ENCODE measurements at regions not wholly inside any gene's neighbourhood (a gene's known extent, or its start where the extent isn't known, plus 50 kb on each side); places are given as distances from the start of the nearest gene placed in this dataset.

DNA sequence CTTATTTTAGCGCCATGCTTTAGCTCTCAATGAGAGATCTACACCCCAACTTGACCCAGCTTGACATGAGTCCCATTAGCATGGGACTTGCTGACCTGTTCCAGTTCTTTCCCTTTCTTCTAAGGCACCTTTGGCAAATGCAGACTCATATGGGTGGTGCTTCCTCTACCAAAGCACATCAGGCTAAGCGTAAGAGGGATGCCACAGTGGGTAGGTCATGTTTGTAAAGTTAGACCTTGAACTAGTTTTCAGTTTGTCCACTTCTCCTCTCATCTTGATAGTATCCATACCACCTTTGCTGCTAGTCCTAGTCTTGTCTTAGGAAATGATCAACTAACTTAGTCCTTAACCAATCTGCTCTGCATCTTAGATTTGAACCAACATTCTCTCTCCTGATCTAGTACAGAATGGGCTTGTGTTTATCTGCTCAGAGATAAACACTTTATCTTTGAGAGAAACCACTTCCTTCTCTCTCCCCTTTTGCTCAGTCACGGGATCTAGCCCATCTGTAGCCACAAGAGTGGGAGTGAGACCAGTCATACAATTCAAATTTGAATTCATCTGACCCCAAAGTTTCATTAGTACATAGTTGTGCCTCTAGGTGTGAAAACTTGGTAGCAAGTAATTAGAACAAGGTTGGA lies 72.1 kb upstream of the CD44 start:
- TF ChIP-seq, protein P1, sequence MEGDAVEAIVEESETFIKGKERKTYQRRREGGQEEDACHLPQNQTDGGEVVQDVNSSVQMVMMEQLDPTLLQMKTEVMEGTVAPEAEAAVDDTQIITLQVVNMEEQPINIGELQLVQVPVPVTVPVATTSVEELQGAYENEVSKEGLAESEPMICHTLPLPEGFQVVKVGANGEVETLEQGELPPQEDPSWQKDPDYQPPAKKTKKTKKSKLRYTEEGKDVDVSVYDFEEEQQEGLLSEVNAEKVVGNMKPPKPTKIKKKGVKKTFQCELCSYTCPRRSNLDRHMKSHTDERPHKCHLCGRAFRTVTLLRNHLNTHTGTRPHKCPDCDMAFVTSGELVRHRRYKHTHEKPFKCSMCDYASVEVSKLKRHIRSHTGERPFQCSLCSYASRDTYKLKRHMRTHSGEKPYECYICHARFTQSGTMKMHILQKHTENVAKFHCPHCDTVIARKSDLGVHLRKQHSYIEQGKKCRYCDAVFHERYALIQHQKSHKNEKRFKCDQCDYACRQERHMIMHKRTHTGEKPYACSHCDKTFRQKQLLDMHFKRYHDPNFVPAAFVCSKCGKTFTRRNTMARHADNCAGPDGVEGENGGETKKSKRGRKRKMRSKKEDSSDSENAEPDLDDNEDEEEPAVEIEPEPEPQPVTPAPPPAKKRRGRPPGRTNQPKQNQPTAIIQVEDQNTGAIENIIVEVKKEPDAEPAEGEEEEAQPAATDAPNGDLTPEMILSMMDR (IDR thresholded peaks at IDR 0.05; ENCODE audit: partially characterized antibody, unreplicated experiment), result no peak
- Mint-ChIP-seq H3K27ac (ENCODE audit: unreplicated experiment) (no peak overlapping the region), H3K9me3 (ENCODE audit: unreplicated experiment) (peaks cover 4% of the 10 kb centered on the region)

DNA sequence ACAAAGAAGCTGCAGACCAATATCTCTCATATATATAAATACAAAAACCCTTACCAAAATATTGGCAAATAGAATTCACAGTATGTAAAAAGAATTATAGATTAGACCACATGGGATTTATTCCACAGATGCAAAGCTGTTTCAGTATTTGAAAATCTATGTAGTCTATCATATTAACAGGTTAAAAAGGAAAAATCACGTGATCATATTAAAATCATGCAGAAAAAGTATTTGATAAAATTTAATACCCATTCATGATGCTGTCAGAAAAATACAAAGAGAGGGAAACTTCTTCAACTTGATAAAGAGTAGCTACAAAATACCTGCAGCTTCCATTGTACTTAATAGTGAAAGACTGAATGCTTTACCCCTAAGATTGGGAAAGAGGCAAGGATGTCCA lies 67.2 kb upstream of the CD44 start:
- TF ChIP-seq, protein P1 (IDR thresholded peaks at IDR 0.05; ENCODE audit: partially characterized antibody, unreplicated experiment), result no peak

More for the DNA sequence above, 72.1 kb upstream of the CD44 start:
- DNase-seq, result no peak
- Mint-ChIP-seq H3K4me3 (ENCODE audit: unreplicated experiment) (no peak overlapping the region), H3K36me3 (ENCODE audit: unreplicated experiment) (peaks cover 15% of the 10 kb centered on the region), H3K27me3 (ENCODE audit: unreplicated experiment) (peaks cover 5% of the 10 kb centered on the region), H3K4me1 (ENCODE audit: low read depth, unreplicated experiment) (no peaks in the 10 kb centered on the region)

DNA sequence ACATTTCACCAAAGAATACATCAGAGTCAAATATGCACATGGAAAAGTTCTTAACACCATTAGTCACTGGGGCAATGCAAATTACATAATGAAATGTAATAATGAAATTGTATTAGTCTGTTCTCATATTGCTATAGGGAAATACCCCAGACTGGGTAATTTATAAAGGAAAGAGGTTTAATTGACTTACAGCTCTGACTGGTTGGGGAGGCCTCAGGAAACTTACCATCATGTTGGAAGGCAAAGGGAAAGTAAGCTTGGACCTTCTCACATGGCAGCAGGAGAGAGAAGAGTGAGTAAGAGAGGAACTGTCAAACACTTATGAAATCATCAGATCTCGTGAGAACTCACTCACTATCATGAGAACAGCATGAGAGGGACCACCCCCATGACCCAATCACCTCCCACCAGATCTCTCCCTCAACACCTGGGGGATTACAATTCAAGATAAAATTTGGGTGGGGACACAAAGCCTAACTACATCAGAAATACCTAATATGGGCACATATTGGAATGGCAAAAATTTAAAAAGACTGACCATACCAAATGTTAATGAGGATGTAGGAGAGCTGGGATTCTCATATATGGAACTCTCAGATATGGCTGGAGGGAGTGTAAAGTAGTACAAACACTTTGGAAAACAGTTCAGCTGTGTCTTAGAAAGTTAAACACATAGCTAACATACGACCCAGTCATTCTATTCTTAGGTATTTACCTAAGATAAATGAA lies 65.1 kb upstream of the CD44 start:
- Mint-ChIP-seq H3K9me3 (ENCODE audit: unreplicated experiment) (peaks cover 2% of the 10 kb centered on the region), H3K4me3 (ENCODE audit: unreplicated experiment) (no peak overlapping the region), H3K36me3 (ENCODE audit: unreplicated experiment) (peaks cover 15% of the 10 kb centered on the region), H3K4me1 (ENCODE audit: low read depth, unreplicated experiment) (no peaks in the 10 kb centered on the region), H3K27ac (ENCODE audit: unreplicated experiment) (no peak overlapping the region), H3K27me3 (ENCODE audit: unreplicated experiment) (no peaks in the 10 kb centered on the region)
- DNase-seq, result no peak
- TF ChIP-seq, protein P1 (IDR thresholded peaks at IDR 0.05; ENCODE audit: partially characterized antibody, unreplicated experiment), result no peak

More for the DNA sequence above, 67.2 kb upstream of the CD44 start:
- no peak overlapping the region for H3K27ac Mint-ChIP-seq (ENCODE audit: unreplicated experiment)
- peaks cover under 1% of the 10 kb centered on the region for H3K27me3 Mint-ChIP-seq (ENCODE audit: unreplicated experiment)
- H3K4me1 Mint-ChIP-seq (ENCODE audit: low read depth, unreplicated experiment), result no peaks in the 10 kb centered on the region
- peaks cover 15% of the 10 kb centered on the region for H3K36me3 Mint-ChIP-seq (ENCODE audit: unreplicated experiment)
- no peak for DNase-seq
- H3K4me3 Mint-ChIP-seq (ENCODE audit: unreplicated experiment), result no peak overlapping the region
- H3K9me3 Mint-ChIP-seq (ENCODE audit: unreplicated experiment), result peaks cover 2% of the 10 kb centered on the region

DNA sequence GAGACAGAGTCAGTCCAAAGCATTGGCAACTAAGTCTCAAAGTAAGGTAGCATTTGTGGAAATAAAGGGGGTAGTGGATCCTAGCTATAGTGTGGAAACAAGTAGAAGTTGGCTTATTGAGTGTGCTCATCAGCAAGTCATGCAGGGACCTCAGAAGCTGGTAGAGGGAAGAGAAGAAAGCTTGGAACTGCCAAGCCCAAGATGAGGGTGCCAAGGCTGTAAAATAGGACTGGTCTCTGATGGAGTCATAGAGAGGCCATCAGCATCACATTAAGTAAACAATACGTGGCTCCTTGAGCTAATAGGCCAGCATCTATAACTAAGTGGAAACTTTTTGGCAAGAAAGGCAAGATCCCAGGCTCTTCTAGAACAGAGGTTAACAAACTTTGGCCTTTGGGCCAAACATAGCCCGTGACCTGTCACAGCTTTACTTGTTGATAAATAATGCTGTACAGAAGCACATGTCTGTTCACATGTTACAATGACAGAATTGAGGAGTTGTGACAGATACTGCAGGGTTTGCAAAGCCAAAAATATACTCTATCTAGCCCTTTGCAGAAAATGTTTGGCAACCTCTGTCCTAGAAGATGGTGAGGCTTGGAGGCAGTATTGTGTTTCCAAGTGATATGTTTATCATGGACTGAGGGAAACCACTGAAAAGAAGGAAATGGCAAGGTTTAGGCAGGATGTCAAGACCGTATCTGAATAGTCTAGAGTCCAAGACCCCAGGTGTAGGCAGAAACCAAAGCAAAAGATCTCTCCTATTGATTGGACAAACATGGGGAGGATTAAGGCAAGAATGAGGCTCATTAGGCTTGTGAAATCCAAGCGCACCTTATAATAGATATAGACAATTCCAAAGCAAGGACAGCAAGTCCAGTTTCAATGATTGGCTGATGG lies 62.5 kb upstream of the CD44 start:
- no peaks in the 10 kb centered on the region for H3K36me3 Mint-ChIP-seq (ENCODE audit: unreplicated experiment)
- H3K27ac Mint-ChIP-seq (ENCODE audit: unreplicated experiment), result no peak overlapping the region
- TF ChIP-seq, protein P1 (IDR thresholded peaks at IDR 0.05; ENCODE audit: partially characterized antibody, unreplicated experiment), result no peak
- no peak for DNase-seq
- no peak overlapping the region for H3K4me3 Mint-ChIP-seq (ENCODE audit: unreplicated experiment)
- H3K4me1 Mint-ChIP-seq (ENCODE audit: low read depth, unreplicated experiment), result no peaks in the 10 kb centered on the region
- no peaks in the 10 kb centered on the region for H3K27me3 Mint-ChIP-seq (ENCODE audit: unreplicated experiment)
- no peaks in the 10 kb centered on the region for H3K9me3 Mint-ChIP-seq (ENCODE audit: unreplicated experiment)
